HG02840 (cell line): ENCODE measurements at regions not wholly inside any gene's neighbourhood (a gene's known extent, or its start where the extent isn't known, plus 50 kb on each side); places are given as distances from the start of the nearest gene placed in this dataset.

Experiments used
- ATAC-seq: cut with Tn5 transposase; IDR thresholded peaks from one replicate; pipeline ENCODE4 v1.9.1; 2021; ENCODE audit warnings: mild to moderate bottlenecking, moderate library complexity, moderate number of reproducible peaks; ENCODE audit not compliant: unreplicated experiment, low FRiP score

DNA sequence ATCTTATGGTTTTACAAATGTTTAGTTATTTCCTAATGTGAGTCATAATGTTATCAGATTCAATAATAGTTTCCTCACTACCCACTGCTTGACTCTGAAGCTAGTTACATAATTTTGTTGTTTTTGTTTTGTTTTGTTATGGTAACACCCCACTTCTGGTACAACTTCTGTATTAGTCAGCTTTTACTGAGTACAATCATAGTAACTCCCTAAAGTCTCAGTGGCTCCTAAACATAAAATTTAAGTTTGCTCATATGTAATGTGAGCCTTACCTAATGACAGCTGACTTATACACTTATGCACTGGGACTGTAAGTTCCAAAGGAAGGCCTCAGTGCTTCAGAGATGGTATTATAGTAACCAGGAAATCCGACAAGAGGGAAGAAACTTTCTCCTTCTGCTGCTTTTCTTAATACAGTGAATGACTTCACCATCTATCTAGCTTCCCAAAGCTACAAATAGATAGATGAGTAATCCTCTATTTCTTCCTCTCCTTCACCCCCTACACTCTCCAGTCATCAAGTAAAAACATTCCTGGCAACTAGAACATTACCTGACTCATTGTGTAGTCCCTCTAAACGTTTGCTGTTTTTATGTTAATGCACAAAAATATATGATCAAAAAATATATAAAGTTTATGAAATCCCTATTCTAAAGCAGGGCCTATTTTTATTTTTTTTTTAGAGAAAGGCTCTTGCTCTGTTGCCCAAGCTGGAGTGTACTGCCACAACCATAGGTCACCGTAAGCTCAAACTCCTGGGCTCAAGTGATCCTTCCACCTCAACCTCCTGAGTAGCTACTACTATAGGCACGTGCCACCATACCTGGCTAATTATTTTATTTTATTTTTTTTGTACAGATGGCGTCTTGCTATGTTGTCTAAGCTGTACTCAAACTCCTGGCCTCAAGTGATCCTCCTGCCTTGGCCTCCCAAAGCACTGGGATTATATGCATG lies 563.0 kb downstream of the SOX6 start:
- ATAC-seq: no peak

GRCh38 chr11:15794361-15795150 lies 561.8 kb downstream of the SOX6 start:
- no peak for ATAC-seq

DNA sequence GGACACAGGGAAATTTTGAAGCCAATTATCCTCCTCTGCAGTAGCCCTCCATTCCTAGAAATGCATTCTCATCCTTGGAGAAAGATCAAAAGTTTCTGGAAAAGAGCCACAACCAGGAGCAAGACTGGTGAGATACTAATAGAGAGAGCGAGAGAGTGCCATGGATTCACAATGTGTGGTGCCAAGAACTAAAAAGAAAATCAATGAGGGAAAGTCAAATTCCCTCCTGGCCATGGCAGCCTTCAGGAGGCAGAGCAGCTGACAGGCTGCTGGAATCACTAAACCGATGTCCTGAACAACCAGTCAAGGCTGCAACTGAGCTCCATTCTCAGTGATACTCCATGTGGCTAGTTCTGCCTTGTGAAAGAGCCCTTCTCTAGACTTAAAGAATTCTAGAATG lies 561.0 kb downstream of the SOX6 start:
- ATAC-seq: no peak

DNA sequence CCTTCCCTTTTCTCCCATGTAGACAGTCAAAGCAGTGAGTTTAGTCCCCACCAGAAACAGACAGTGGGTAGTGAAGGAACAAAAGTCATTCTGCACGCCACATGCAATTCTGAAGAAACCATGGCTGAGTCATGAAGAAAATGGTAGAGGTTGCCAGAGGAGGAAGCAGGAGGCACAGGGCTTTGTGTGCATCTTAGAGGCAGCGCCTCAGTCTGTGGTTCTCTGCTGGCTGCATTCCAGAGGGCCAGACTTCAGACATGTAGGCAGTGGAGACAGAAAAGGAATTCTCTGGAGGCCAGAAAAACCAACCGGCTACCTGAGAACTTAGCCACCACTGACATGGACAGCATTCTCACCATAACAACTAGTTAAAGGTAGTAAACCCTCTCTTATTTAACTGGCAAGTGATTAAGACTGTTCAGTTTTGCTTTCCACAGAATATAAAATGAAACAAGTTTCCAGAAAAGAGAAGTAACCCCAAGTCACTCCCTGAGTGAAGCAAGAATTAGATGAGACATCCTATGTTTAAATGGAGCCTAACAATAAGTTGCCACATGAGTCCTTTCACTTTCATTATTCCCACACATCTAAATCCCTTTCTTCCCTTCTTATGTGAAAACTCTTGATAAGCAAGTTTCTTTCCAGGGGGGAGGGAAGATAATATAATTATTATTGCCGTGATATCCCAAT lies 556.1 kb downstream of the SOX6 start:
- ATAC-seq: no peak

DNA sequence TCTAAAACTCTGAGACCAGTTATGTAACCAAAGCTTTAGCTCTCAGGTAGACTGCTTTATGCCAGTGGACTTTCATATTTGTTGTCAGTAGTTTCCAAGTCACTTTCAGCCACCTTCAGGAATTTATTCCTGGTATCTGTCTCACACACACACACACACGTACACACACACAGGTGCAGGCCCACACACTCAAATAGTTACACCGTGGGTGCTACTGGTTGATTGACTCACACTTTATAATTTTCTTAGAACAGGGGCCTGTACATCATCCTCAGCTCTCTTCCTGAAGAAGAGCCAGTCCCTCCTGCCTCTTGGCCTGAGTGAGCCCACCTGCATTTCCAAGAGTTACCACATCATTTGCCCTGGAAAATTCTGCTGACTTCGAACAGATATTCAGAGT lies 555.2 kb downstream of the SOX6 start:
- no peak for ATAC-seq

DNA sequence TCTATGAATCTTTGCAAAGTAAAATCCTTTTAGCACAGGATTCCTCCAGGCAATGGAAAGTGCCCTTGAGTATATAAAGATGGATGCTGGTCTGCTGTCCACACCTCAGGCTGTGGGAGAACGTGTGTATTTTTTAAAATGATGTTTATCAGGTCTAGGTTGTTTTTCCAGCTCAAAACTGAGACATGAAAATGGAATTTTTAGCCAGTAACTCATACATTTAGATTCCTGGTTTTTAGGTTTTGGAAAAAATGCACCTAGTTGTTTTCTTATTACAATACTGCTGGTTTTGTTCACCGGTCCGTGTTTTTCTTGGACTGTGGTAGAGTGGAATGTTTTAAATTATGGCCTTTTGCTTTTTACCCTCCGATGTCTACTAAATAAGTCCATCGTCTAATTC lies 554.7 kb downstream of the SOX6 start:
- ATAC-seq: no peak

GRCh38 chr11:15805726-15806125 lies 550.6 kb downstream of the SOX6 start:
- ATAC-seq: no peak

DNA sequence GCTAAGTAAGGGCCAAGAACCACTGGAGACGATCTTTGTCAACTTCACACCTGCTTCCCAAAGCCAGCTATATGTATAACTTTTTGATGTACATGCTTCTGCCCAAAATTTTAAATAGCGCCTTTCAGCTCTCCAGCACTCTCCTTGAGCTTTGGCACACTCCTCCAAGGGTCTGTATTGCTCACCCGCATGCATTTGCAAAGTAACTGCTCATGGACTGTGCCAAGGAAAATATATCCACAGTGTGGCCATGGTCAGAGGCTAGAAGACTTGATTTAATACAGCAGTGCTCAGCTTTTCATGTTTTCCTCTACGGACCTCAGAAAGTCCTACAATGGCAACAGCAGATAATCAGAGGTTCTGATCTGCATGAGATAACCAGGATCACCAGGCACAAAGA lies 550.1 kb downstream of the SOX6 start:
- no peak for ATAC-seq

GRCh38 chr11:15807827-15808226 lies 548.5 kb downstream of the SOX6 start:
- ATAC-seq: no peak

DNA sequence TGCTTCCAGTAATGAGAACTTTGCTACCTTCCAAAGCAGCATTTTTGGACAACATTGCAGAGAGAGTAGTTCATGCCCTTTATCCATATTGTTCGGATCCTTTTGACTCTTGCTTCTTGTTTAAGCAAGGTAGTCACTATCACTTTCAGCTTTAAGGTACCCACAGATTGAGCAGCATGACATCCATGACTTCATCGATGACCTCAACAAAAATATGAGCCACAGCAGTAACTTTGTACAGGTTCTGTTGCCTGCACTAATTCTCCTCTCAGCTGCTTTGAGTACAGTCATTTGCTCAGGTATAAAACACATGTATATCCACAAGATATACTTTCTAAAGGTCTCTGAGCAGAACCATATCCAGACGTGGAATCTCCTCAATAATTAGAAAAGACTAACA lies 546.3 kb downstream of the SOX6 start:
- no peak for ATAC-seq

- ATAC-seq: no peak
Observed at GRCh38 chr11:15810525-15810924, 545.8 kb downstream of the SOX6 start.

DNA sequence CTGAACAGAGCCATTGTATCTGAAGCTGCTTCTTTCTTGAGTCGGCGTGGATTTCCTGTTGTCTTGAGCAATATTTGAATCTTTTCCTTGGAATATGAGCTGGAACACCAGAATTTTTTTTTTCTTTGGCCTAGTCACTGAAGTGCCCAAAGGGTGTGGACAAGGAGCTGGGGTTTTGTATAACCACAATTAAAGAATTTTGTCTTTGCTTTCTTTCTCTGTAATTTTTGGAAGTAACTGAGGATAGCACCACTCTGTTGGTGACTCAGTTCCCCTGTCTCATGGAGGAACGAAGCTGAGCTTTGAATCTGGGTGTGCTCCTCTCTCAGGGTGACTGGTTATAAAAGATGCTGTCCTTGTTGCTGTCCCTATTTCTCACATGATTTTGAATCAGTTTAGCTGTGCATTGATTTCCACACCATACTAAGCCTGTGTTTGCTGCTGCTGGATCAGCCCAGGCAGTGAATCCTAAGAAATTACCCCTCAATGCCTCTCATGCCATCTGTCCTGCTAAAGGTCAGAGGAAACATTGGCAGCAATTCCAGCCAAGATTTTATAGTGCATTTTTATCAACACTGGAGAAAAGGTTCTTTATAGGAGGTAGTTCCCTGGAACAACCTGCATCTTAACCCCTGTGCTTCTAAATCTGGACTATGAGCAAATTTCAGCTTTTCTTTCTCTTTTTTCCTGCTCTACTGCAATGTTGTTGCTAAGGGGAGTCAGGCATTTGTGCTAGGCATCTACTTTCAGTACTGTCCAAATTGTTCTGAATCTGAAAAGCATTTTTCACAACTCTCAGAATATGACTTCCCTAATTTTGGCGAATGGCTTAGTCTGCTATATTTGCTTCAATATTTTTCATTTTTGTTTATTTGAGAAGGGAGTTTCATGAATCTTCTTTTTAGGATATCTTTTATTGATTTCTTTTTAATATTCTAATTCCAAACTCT lies 540.8 kb downstream of the SOX6 start:
- ATAC-seq: no peak

GRCh38 chr11:15816260-15816871 lies 540.0 kb downstream of the SOX6 start:
- ATAC-seq: no peak

DNA sequence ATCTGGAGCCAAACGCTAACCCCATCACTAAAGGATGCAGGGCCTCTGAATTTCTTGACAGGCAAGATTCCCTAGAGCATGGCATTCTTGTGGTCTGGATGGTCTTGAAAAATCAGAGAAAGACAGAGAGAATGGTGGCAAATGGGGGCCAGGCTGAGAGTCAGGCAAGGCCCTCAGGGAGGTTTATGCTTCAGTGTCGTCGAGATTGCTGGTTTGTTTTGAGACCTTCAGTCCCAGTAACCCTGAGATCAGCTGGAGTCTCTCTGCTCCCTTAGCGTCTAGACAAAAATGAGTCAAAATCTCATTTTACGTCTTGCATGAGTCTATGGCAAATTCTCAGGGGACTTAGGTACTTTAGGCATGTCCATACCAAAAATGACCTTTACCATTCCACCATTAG lies 539.3 kb downstream of the SOX6 start:
- no peak for ATAC-seq

- ATAC-seq: no peak
Observed at GRCh38 chr11:15818132-15818842, 538.1 kb downstream of the SOX6 start.

DNA sequence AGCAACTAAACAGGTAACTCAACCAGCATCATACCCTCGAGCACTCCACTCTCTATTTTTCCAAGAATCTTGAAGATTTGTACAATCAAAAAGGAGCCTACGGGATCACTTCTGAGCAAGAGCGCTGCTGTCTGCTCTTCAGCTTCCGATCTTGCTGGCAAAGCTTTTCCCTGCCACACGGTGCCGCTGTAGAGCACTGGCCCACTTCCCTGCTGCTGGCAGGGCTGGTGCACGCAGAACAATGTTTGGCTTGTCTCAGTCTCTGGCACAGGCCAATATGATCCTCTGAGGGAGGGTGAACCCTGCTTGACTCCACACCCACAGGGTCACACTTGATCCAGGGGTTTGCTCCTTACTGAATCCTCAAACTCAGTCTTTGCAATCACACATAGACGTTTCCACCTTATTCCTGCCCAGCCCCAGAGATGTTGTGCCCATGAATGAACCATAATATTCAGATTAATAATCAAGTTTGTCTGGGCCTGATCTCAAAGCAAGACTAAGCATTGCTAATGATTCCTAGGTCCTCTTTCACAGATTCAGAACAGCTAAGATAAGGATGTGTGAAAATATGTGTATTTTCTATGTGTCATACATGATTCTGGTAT lies 536.6 kb downstream of the SOX6 start:
- ATAC-seq: no peak

DNA sequence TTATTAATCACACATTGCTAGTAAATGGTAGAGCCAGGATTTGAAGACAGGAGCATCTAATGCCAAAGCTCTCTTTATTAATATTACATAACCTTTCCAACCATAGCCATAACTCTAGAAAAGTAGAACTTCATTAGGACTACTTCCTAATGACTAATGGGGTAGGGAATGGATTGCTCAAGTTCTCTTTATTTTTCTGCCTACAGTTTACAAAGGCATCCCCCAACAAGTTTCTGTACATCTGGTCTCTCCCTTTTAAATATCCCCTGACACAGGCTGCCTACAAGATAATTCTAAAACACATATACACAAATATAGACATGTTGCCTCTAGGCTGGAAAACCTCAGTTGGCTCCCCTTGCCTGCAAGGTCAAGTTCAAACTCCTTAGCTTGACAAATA lies 534.9 kb downstream of the SOX6 start:
- ATAC-seq: no peak

DNA sequence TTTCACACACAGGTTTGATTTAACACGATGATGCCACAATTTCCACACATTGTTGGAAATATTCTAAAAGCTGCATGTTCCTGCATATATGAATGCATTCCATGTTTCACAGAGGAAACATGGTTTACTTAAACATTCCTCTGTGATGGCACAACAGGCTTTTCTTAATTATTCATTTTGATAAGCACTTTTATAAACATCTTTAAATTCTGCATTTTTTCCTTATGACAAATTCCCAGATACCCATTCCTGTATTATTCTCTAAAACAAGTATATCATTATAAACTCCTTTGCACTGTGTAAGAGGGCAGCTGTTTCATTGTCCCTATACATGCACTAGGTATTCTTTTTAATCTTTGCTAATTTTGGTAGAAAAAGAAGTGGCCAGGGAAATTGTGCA lies 532.3 kb downstream of the SOX6 start:
- no peak for ATAC-seq
